ENCODE measurements at regions not wholly inside any gene's neighbourhood (a gene's known extent, or its start where the extent isn't known, plus 50 kb on each side); places are given as distances from the start of the nearest gene placed in this dataset.
A peak's percentile ranks its signal among the peaks of the same experiment; 100 is the strongest.

DNA sequence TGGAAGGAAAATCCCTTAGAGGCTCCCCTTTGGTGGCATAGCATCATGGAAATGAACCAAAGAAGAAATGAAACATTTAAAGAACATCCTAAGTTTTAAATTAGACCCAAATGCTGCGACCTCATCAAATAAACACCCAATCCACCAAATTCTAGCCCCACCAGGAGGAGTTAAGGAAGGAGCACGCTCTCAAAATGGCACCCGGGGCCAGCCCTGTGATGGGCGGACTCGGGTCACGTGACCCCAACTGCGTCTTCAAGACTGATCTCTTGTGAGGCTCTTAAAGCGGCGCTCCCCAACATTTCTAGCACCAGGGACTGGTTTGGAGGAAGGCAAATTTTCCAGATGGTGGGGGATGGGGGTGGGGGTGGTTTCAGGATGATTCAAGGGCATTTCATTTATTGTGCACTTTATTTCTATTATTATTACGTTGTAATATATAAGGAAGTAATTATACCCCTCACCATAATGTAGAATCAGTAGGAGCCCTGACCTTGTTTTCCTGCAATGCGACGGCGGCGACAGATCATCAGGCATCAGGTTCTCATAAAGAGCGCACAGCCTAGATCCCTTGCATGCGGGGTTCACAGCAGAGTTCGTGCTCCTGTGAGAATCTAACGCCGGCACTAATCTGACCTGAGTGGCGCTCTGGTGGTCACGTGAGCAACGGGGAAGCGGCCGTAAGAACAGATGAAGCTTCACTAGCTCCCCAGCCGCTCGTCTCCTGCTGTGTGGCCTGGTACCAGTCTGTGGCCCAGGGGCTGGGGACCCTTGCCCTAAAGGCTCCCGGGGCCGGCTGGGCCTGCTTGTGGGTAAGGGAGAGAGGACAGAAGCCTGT is 55.3 kb upstream of the SLC22A11 start:
- Histone ChIP-seq H3K9me2 (replicated peaks; ENCODE audit: insufficient read depth, low read length) (no peaks in the 10 kb centered on the region), H3K36me3 (ENCODE audit: insufficient read depth, low read length) (no peaks in the 10 kb centered on the region), H3K9me3 (ENCODE audit: low read length) (no peaks in the 10 kb centered on the region), H4K20me1 (ENCODE audit: insufficient read depth, low read depth, low read length) (no peaks in the 10 kb centered on the region), H3K4me1 (ENCODE audit: low read length) (no peaks in the 10 kb centered on the region), H3K79me2 (ENCODE audit: low read length) (no peaks in the 10 kb centered on the region), H3K9ac (ENCODE audit: low read length) (no peak overlapping the region), H3K27ac (ENCODE audit: low read length) (no peak overlapping the region), H3K4me2 (ENCODE audit: low read depth, low read length, poor library complexity, severe bottlenecking) (no peak overlapping the region), H3K27me3 (ENCODE audit: low read length) (no peaks in the 10 kb centered on the region), H3K4me3 (ENCODE audit: low read length) (no peak overlapping the region), H2AFZ (ENCODE audit: low read length) (no peak overlapping the region)
- DNase-seq, result peak; percentile 42

- Histone ChIP-seq H3K27ac (ENCODE audit: low read length) (no peak overlapping the region), H4K20me1 (ENCODE audit: insufficient read depth, low read depth, low read length) (no peaks in the 10 kb centered on the region), H2AFZ (ENCODE audit: low read length) (no peak overlapping the region), H3K4me2 (ENCODE audit: low read depth, low read length, poor library complexity, severe bottlenecking) (no peak overlapping the region), H3K9me2 (replicated peaks; ENCODE audit: insufficient read depth, low read length) (no peaks in the 10 kb centered on the region), H3K27me3 (ENCODE audit: low read length) (no peaks in the 10 kb centered on the region), H3K4me1 (ENCODE audit: low read length) (no peaks in the 10 kb centered on the region), H3K9ac (ENCODE audit: low read length) (no peak overlapping the region), H3K9me3 (ENCODE audit: low read length) (no peaks in the 10 kb centered on the region), H3K4me3 (ENCODE audit: low read length) (no peak overlapping the region), H3K36me3 (ENCODE audit: insufficient read depth, low read length) (no peaks in the 10 kb centered on the region), H3K79me2 (ENCODE audit: low read length) (no peaks in the 10 kb centered on the region)
- peak; percentile 10 for DNase-seq
Measured at GRCh38 chr11:64501500-64502427, 54.0 kb upstream of the SLC22A11 start.

GRCh38 chr11:64502634-64503033 is 53.1 kb upstream of the SLC22A11 start:
- no peak overlapping the region for H3K4me2 ChIP-seq (ENCODE audit: low read depth, low read length, poor library complexity, severe bottlenecking)
- no peak overlapping the region for H2AFZ ChIP-seq (ENCODE audit: low read length)
- no peaks in the 10 kb centered on the region for H3K79me2 ChIP-seq (ENCODE audit: low read length)
- H3K27me3 ChIP-seq (ENCODE audit: low read length), result no peaks in the 10 kb centered on the region
- no peak overlapping the region for H3K27ac ChIP-seq (ENCODE audit: low read length)
- no peak overlapping the region for H3K4me3 ChIP-seq (ENCODE audit: low read length)
- no peaks in the 10 kb centered on the region for H3K4me1 ChIP-seq (ENCODE audit: low read length)
- no peaks in the 10 kb centered on the region for H3K36me3 ChIP-seq (ENCODE audit: insufficient read depth, low read length)
- DNase-seq, result peak; percentile 23
- H3K9me3 ChIP-seq (ENCODE audit: low read length), result no peaks in the 10 kb centered on the region
- H3K9me2 ChIP-seq (replicated peaks; ENCODE audit: insufficient read depth, low read length), result no peaks in the 10 kb centered on the region
- no peak overlapping the region for H3K9ac ChIP-seq (ENCODE audit: low read length)
- no peaks in the 10 kb centered on the region for H4K20me1 ChIP-seq (ENCODE audit: insufficient read depth, low read depth, low read length)

DNA sequence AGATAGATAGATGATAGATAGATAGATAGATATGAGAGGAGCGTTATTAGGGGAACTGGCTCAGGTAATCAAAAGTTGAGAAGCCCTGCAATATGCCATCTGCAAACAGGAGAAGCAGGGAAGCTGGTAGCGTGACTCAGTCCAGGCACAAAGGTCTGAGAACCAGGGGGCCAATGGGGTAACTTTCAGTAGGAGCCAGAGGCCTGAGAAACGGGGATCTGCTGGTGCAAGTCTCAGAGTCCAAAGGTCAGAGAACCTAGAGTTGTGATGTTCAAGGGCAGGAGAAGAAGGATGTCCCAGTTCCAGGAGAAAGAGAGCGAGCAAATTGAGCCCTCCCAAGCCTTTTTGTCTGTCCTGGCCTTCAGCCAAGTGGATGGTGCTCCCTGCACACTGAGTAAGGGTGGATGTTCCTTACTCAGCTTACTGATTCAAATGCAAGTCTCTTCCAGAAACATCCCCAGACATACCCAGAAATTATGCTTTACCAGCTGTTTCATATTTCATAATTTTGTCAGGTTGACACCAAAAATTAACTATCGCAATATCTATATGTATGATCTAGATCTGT is 52.5 kb upstream of the SLC22A11 start:
- Histone ChIP-seq H3K4me3 (ENCODE audit: low read length) (no peak overlapping the region), H3K36me3 (ENCODE audit: insufficient read depth, low read length) (no peaks in the 10 kb centered on the region), H4K20me1 (ENCODE audit: insufficient read depth, low read depth, low read length) (no peaks in the 10 kb centered on the region), H3K4me2 (ENCODE audit: low read depth, low read length, poor library complexity, severe bottlenecking) (no peak overlapping the region), H3K4me1 (ENCODE audit: low read length) (no peaks in the 10 kb centered on the region), H3K9me2 (replicated peaks; ENCODE audit: insufficient read depth, low read length) (no peaks in the 10 kb centered on the region), H3K27me3 (ENCODE audit: low read length) (no peaks in the 10 kb centered on the region), H3K9ac (ENCODE audit: low read length) (no peak overlapping the region), H3K27ac (ENCODE audit: low read length) (no peak overlapping the region), H3K9me3 (ENCODE audit: low read length) (no peaks in the 10 kb centered on the region), H3K79me2 (ENCODE audit: low read length) (no peaks in the 10 kb centered on the region), H2AFZ (ENCODE audit: low read length) (no peak overlapping the region)
- peak; percentile 2 for DNase-seq

DNA sequence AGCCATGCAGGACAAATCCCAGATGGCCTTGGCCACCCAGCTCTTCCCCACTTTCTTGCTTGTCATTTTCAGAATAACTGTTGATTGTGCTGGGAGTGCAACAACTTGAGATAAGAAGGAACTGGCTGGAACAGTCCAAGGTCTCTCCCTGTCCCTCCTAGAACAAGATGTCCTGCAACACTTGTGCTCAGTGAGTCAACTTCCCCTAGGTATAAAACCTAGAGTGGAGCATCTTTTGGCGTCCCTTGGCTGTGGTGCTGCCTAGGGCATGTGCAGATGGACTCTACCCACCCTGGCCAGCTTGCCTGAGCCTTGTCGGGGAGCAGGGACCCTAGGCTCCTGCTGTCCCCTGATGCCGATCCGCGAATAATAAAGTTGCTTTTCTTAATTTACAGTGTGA is 50.7 kb upstream of the SLC22A11 start:
- no peaks in the 10 kb centered on the region for H3K27me3 ChIP-seq (ENCODE audit: low read length)
- no peak overlapping the region for H2AFZ ChIP-seq (ENCODE audit: low read length)
- DNase-seq, result peak; percentile 27
- H3K27ac ChIP-seq (ENCODE audit: low read length), result no peak overlapping the region
- no peaks in the 10 kb centered on the region for H3K79me2 ChIP-seq (ENCODE audit: low read length)
- H3K4me1 ChIP-seq (ENCODE audit: low read length), result no peaks in the 10 kb centered on the region
- no peaks in the 10 kb centered on the region for H3K36me3 ChIP-seq (ENCODE audit: insufficient read depth, low read length)
- no peak overlapping the region for H3K4me3 ChIP-seq (ENCODE audit: low read length)
- no peaks in the 10 kb centered on the region for H4K20me1 ChIP-seq (ENCODE audit: insufficient read depth, low read depth, low read length)
- no peak overlapping the region for H3K4me2 ChIP-seq (ENCODE audit: low read depth, low read length, poor library complexity, severe bottlenecking)
- no peak overlapping the region for H3K9ac ChIP-seq (ENCODE audit: low read length)
- H3K9me3 ChIP-seq (ENCODE audit: low read length), result no peaks in the 10 kb centered on the region
- no peaks in the 10 kb centered on the region for H3K9me2 ChIP-seq (replicated peaks; ENCODE audit: insufficient read depth, low read length)
